ENCODE measurements at regions not wholly inside any gene's neighbourhood (a gene's known extent, or its start where the extent isn't known, plus 50 kb on each side); places are given as distances from the start of the nearest gene placed in this dataset.

DNA sequence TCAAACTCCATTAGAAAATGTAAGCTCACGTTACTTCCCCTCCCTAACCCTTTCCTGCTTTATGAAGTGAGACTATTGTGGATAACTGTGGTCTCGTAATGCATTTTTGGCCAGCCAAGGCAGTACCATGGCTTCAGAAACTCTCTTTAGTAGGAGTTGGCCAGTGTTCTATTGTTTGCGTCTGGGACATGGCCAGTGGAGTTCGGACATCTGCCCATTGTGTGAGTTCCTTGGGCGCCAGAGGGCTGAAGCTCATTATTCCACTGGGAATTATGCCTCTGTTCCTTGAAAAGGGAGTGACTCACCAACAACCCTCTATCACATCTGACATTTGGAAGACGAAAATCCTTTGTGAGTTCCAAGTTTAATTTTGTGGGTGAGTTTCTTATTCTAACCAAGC lies 319.5 kb upstream of the SOX9 start:
- Histone ChIP-seq H3K4me3 (ENCODE audit: low read depth in 2 of 2, low read length in 2 of 2) (no peak overlapping the region), H3K4me1 (ENCODE audit: control insufficient read depth, insufficient read depth, low read length) (no peaks in the 10 kb centered on the region), H3K27ac (ENCODE audit: low read length) (no peak overlapping the region), H3K36me3 (ENCODE audit: control insufficient read depth, insufficient read depth, low read length) (no peaks in the 10 kb centered on the region), H3K9me3 (ENCODE audit: control insufficient read depth, insufficient read depth, low read depth, low read length) (no peaks in the 10 kb centered on the region), H3K27me3 (ENCODE audit: control insufficient read depth, insufficient read depth, low read length) (peaks cover 4% of the 10 kb centered on the region; the same call in 1 of the 2 replicates)
- intact Hi-C loops (cut with micrococcal nuclease; ENCODE audit: unreplicated experiment), result no loop called here
- ChIA-PET CTCF (no interaction called here), POLR2A (no interaction called here)
- DNase-seq (ENCODE audit: low read depth, low spot score), result no peak
- no peak for ATAC-seq
- TF ChIP-seq POLR2AphosphoS5 (IDR thresholded peaks at IDR 0.05; ENCODE audit: low read depth, low read length), result no peak
- TF ChIP-seq SIN3A (IDR thresholded peaks at IDR 0.05; ENCODE audit: borderline replicate concordance, insufficient read depth, low read depth, low read length), result no peak
- no peak for TF ChIP-seq REST (IDR thresholded peaks at IDR 0.05; ENCODE audit: insufficient read depth in 1 of 2, low read depth in 2 of 2, low read length in 1 of 2)
- no peak for TF ChIP-seq TCF7L2 (IDR thresholded peaks at IDR 0.05; ENCODE audit: low read depth, low read length)
- TF ChIP-seq, protein P1, sequence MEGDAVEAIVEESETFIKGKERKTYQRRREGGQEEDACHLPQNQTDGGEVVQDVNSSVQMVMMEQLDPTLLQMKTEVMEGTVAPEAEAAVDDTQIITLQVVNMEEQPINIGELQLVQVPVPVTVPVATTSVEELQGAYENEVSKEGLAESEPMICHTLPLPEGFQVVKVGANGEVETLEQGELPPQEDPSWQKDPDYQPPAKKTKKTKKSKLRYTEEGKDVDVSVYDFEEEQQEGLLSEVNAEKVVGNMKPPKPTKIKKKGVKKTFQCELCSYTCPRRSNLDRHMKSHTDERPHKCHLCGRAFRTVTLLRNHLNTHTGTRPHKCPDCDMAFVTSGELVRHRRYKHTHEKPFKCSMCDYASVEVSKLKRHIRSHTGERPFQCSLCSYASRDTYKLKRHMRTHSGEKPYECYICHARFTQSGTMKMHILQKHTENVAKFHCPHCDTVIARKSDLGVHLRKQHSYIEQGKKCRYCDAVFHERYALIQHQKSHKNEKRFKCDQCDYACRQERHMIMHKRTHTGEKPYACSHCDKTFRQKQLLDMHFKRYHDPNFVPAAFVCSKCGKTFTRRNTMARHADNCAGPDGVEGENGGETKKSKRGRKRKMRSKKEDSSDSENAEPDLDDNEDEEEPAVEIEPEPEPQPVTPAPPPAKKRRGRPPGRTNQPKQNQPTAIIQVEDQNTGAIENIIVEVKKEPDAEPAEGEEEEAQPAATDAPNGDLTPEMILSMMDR (IDR thresholded peaks at IDR 0.05), result no peak
- in situ Hi-C loops (cut with HindIII; ENCODE audit: low pct_unique_long_range_greater_than_20kb, low sequenced_read_pairs), result no loop called here
- BruUV-seq (replicated peaks), result no TSS peak

GRCh38 chr17:71802663-71803062 lies 318.2 kb upstream of the SOX9 start:
- Histone ChIP-seq H3K36me3 (ENCODE audit: control insufficient read depth, insufficient read depth, low read length) (no peaks in the 10 kb centered on the region), H3K27ac (ENCODE audit: low read length) (no peak overlapping the region), H3K9me3 (ENCODE audit: control insufficient read depth, insufficient read depth, low read depth, low read length) (no peaks in the 10 kb centered on the region), H3K4me3 (ENCODE audit: low read depth in 2 of 2, low read length in 2 of 2) (no peak overlapping the region), H3K27me3 (ENCODE audit: control insufficient read depth, insufficient read depth, low read length) (peaks cover 4% of the 10 kb centered on the region; the same call in 1 of the 2 replicates), H3K4me1 (ENCODE audit: control insufficient read depth, insufficient read depth, low read length) (no peaks in the 10 kb centered on the region)
- DNase-seq (ENCODE audit: low read depth, low spot score) (no peak), ATAC-seq (no peak)
- BruUV-seq (replicated peaks), result no TSS peak
- intact Hi-C loops (cut with micrococcal nuclease; ENCODE audit: unreplicated experiment), result no loop called here
- CTCF ChIA-PET, result no interaction called here
- POLR2A ChIA-PET, result no interaction called here
- no peak for TF ChIP-seq POLR2AphosphoS5 (IDR thresholded peaks at IDR 0.05; ENCODE audit: low read depth, low read length)
- TF ChIP-seq TCF7L2 (IDR thresholded peaks at IDR 0.05; ENCODE audit: low read depth, low read length), result no peak
- no peak for TF ChIP-seq REST (IDR thresholded peaks at IDR 0.05; ENCODE audit: insufficient read depth in 1 of 2, low read depth in 2 of 2, low read length in 1 of 2)
- TF ChIP-seq, protein P1 (IDR thresholded peaks at IDR 0.05), result no peak
- TF ChIP-seq SIN3A (IDR thresholded peaks at IDR 0.05; ENCODE audit: borderline replicate concordance, insufficient read depth, low read depth, low read length), result no peak
- in situ Hi-C loops (cut with HindIII; ENCODE audit: low pct_unique_long_range_greater_than_20kb, low sequenced_read_pairs), result no loop called here

Measured in Panc1 (cell line).